Fibroblast of upper back skin (primary cell): ENCODE measurements at regions not wholly inside any gene's neighbourhood (a gene's known extent, or its start where the extent isn't known, plus 50 kb on each side); places are given as distances from the start of the nearest gene placed in this dataset.

Experiments
- DNase-seq: peaks from one replicate; pipeline ENCODE4 v3.0.0-alpha.2; 2013

DNA sequence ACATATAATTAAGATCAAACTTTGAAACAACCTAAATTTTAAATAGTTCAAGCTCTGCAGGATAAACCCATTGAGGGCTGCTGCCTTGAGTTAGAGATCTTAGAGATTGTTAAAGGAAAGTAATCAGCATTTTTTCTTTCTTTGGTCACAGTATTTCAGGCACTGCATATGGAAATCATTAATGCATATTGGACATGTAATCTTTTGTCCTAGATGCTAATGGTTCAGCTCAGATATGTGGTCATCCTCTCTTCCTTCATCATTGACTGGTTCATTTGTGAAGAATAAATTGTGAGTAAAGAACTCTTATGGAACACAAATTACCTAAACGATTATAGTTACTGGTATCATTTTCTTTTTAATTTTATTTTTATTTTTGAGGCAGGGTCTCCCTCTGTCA is 82.0 kb upstream of the PRLR start:
- no peak for DNase-seq

- no peak for DNase-seq
These were observed 79.3 kb upstream of the PRLR start for GRCh38 chr5:35309365-35310130.

DNA sequence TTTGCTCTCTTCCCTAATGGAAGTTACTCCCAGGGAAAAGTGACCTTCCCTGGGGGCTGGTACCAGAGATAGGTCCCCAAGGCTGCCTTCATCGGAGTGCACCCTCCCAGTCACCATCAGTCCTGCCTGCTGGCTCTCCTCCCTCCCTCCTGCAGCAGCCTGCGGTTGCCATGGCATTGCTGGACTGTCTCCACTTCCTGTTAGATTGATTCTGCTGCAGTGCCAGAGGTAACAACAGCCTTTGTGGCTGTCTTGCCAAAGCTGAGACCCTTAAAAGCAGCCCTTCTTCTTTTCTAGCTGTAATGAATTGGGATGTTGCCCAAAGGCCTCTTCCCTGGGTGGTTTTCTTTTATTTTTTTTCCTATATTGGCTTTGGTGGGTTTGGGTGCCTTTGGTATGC is 78.1 kb upstream of the PRLR start:
- DNase-seq: no peak

GRCh38 chr5:35306716-35307365 is 76.6 kb upstream of the PRLR start:
- no peak for DNase-seq

DNA sequence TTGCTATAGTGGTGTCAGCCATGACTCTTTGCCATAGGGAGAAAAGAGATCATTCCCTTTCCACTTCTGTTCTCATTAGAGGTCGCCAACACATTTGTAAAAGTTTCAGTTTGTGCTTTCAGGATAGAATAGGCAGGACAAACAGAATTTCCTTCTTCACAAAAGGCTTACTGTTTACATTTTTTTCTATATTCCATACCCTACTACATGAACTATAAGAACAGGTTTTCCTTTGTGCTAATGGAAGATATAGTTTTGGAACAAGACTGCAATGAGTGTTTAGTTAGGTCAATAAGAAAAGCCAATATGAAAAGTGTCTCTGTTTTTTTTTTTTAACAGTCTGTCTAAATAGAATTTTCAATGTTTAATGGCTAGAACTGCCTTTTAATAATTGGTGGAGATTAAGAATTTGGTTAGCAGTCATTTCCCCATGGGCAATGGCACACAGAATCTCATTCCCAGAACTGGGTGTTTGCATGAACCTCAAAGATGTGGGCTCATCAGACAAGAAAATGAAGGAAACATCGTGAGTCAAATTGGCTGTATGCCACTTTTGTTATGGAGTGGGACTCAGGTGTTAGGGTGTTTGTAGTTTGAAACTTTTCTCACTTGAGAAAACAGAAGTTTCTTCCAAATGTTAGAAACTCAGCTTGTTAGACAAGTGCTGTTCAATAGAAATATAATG is 75.2 kb upstream of the PRLR start:
- DNase-seq: no peak

GRCh38 chr5:35304291-35304690 is 74.0 kb upstream of the PRLR start:
- no peak for DNase-seq

DNA sequence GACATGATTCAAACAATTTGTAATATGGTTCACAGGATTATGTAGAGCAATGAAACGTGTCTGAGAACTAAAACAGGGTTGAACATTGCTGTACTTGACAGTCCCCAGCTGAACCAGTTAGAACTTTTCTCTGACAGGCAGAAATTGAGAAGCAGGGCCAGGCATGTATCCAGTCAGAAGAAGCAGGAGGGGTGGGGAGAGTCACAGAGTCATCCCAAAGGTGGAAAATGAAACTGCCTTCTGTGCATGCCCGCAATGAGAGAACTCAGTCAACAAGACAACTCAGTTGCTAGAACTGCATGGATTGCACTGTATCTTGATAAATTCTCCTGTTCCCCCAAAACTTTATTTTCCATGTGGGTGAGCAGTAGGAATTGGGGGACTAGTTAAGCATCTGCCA is 72.9 kb upstream of the PRLR start:
- no peak for DNase-seq

DNA sequence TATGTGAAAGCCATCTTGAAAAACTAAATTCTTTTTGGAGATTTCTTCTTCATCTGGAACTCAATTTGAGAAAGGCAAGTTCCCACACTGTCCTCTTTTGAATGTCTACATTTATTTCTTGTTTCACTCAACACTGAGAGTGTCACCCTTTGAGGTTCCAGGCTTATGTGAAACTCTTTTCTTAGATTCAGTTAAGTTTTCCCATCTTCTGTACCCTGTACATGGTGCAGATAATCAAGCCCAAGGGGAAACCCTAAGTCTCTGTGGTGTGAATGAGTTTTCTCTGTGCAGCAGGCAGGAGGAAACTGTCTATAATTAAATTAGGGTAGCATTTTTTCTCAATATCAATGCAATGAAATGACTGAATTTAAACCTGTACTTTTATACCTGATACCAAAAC is 72.3 kb upstream of the PRLR start:
- DNase-seq: no peak

GRCh38 chr5:35297755-35298154 is 67.5 kb upstream of the PRLR start:
- DNase-seq: no peak

GRCh38 chr5:35294976-35295375 is 64.7 kb upstream of the PRLR start:
- DNase-seq: no peak

DNA sequence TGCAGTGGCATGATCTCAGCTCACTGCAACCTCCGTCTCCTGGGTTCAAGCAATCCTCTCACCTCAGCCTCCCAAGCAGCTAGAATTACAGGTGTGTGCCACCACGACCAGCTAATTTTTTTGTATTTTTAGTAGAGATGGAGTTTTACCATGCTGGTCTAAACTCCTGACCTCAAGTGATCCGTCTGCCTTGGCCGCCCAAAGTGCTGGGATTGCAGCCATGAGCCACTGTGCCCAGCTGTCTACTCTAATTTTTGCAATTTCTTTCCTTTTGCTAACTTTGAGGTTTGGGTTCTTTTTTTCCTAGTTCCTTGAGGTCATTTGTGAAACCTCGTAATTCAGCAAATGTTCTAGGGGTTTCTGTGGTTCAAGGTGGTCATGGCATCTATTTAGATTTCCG is 63.7 kb upstream of the PRLR start:
- no peak for DNase-seq

DNA sequence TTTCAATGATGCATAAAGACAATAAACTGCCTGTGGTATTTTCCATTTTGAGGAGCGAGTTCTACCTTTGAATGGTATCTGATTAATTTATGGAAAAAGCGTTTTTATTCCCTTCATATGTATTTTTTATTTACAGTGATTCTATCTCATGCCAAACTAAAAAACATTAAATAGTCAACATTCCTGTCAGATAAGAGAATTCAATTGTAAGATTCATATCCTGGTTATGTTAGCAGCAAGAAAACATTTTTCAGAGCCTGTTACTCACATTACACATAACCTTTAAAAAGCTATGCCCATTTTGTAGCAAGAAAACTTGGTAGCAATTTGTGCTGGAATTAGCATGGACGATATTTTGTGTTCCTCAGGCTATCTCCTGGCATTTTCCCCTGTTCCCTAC is 55.1 kb upstream of the PRLR start:
- no peak for DNase-seq

- no peak for DNase-seq
These were observed 54.7 kb upstream of the PRLR start for GRCh38 chr5:35285011-35285410.

DNA sequence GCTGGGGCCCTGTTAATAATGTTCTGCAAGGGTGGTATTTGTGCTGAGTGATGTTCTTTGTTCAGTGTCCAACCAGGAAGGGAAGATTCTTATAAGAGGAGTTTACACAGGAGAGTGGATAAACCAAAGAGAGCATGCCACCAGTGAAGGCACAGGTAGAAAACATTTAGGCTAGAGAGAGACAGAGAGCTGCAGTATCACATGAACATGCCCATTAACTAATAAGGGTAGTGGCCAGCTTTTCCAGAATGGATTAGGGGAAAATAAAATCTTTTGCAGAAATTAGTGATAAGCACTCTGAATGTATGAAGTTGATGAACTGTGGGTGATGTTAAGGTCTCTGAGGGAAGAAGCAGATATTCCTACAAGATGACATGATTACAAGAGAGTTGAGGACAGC is 54.1 kb upstream of the PRLR start:
- no peak for DNase-seq

DNA sequence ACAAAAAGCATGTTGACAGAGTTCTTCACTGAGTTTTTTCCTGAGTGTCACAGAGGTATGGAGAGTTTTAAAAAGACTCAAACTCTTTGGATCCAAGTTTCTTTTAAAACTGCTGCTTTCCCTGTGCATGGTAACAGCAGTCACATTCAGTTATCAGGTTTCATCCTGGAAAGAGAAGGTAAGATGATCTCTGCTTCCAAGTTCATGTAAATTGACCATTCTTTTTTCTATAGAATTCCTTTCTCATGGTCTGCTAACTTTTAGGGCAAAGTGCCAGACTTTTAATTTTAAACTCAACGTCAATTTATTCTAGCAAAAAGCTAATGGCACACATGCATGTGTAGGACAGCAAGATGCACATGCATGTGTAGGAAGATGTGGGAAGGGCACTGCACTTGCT is 52.5 kb upstream of the PRLR start:
- DNase-seq: no peak

- no peak for DNase-seq
These were observed 51.3 kb upstream of the PRLR start for GRCh38 chr5:35281613-35282012.
